Activated B cell treated with CpG ODN at 0.5 μM for 24 hours (primary cell): ENCODE measurements at regions not wholly inside any gene's neighbourhood (a gene's known extent, or its start where the extent isn't known, plus 50 kb on each side); places are given as distances from the start of the nearest gene placed in this dataset.

Experiments
- ATAC-seq: fragments of 200-7000 bp; cut with Tn5 transposase; one replicate; pipeline ENCODE4 v1.10.0; 2021; ENCODE audit warnings: low read depth, mild to moderate bottlenecking, moderate library complexity
- CTCF ChIA-PET: fragments of 350-600 bp; sonication (Branson Sonifier 250); formaldehyde crosslinking; loops from one replicate; lab custom pipeline; 2021; ENCODE audit warnings: antibody characterized with exemption; lab: Charles Lee
- POLR2A ChIA-PET: fragments of 350-600 bp; sonication (Branson Sonifier 250); formaldehyde crosslinking; loops from one replicate; lab custom pipeline; 2021; ENCODE audit warnings: antibody characterized with exemption; lab: Charles Lee
- DNase-seq: peaks from one replicate; pipeline ENCODE4 v3.0.0; 2022
- H3K27ac Mint-ChIP-seq: one replicate; pipeline ENCODE4 v1.8.0; 2020; ENCODE audit warnings: mixed read lengths
- H3K27me3 Mint-ChIP-seq: one replicate; pipeline ENCODE4 v1.8.0; 2021; ENCODE audit warnings: mixed read lengths
- H3K36me3 Mint-ChIP-seq: one replicate; pipeline ENCODE4 v1.8.0; 2021; ENCODE audit warnings: low read depth, mixed read lengths
- H3K4me1 Mint-ChIP-seq: one replicate; pipeline ENCODE4 v1.8.0; 2021; ENCODE audit warnings: mixed read lengths
- H3K4me3 Mint-ChIP-seq: one replicate; pipeline ENCODE4 v1.8.0; 2020; ENCODE audit warnings: mild to moderate bottlenecking, mixed read lengths
- H3K9me3 Mint-ChIP-seq: one replicate; pipeline ENCODE4 v1.8.0; 2020; ENCODE audit warnings: mixed read lengths
- CTCF ChIP-seq: fragments of 200-600 bp; IDR thresholded peaks from one replicate; pipeline ENCODE4 v1.8.0; 2022; ENCODE audit warnings: antibody characterized with exemption, mild to moderate bottlenecking
- intact Hi-C: fragments of 100-400 bp; cut with micrococcal nuclease; formaldehyde crosslinking; loops from one replicate; pipeline ENCODE4 v1.15.1; 2024

GRCh38 chr2:58715344-58715743 lies 474.2 kb upstream of the FANCL start:
- Mint-ChIP-seq H3K36me3 (no peaks in the 10 kb centered on the region), H3K4me3 (no peak overlapping the region), H3K4me1 (no peaks in the 10 kb centered on the region), H3K27me3 (peaks cover 5% of the 10 kb centered on the region), H3K27ac (no peak overlapping the region), H3K9me3 (no peaks in the 10 kb centered on the region)
- intact Hi-C loops = no loop called here
- DNase-seq = no peak
- no peak for TF ChIP-seq CTCF
- ChIA-PET CTCF (no interaction called here), POLR2A (no interaction called here)
- ATAC-seq = no peak

DNA sequence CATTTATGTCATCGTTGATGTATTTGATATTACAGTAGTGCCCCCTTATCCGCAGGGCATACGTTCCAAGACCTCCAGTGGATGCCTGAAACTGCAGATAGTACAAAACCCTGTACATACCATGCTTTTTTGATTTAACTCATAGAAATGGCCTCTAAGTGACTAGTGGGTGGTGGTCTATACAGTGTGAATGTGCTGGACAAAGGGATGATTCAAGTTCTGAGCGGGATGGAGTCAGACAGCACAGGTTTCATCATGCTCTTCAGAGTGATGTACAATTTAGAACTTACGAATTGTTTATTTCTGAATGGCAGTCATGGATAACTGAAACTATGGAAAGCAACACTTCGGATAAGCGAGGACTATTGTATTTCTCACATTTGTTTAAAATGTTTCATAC lies 473.1 kb upstream of the FANCL start:
- ATAC-seq = no peak

DNA sequence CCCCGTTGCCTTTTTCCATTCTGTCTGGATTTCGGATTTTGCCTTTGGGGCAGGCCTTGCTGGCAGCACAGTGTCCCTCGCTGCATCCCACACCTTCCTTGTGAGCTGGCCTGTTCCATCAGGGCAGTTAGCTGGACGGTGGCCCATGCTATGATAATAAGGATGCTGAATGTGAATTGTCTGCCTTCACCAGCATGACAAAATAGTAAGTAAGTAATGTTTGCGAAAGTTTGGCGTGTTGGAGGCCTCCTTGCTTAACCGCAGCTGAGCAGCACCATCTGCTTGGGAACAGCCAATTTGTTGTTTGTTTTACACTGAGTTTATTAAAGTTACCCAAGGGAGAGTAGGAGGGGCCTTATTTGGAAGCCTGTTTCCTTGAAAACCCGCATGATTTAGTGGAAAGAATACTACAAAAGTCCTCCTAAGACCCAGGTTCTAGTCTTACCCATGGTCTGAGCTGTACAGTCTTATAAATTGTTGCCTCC lies 469.7 kb upstream of the FANCL start:
- no peaks in the 10 kb centered on the region for H3K36me3 Mint-ChIP-seq
- H3K27ac Mint-ChIP-seq = no peak overlapping the region
- ATAC-seq = no peak
- intact Hi-C loops = no loop called here
- no peak for DNase-seq
- no peaks in the 10 kb centered on the region for H3K9me3 Mint-ChIP-seq
- no peaks in the 10 kb centered on the region for H3K4me1 Mint-ChIP-seq
- ChIA-PET CTCF (no interaction called here), POLR2A (no interaction called here)
- no peak overlapping the region for H3K4me3 Mint-ChIP-seq
- no peak for TF ChIP-seq CTCF
- peaks cover 5% of the 10 kb centered on the region for H3K27me3 Mint-ChIP-seq

More for the DNA sequence above, 473.1 kb upstream of the FANCL start:
- TF ChIP-seq CTCF = no peak
- no peak overlapping the region for H3K27ac Mint-ChIP-seq
- no peak for DNase-seq
- H3K4me1 Mint-ChIP-seq = no peaks in the 10 kb centered on the region
- H3K4me3 Mint-ChIP-seq = no peak overlapping the region
- no peaks in the 10 kb centered on the region for H3K36me3 Mint-ChIP-seq
- ChIA-PET CTCF (no interaction called here), POLR2A (no interaction called here)
- peaks cover 3% of the 10 kb centered on the region for H3K27me3 Mint-ChIP-seq
- H3K9me3 Mint-ChIP-seq = no peaks in the 10 kb centered on the region
- intact Hi-C loops = no loop called here

GRCh38 chr2:58709687-58710354 lies 468.7 kb upstream of the FANCL start:
- no peaks in the 10 kb centered on the region for H3K4me1 Mint-ChIP-seq
- no peak for ATAC-seq
- TF ChIP-seq CTCF = no peak
- no peaks in the 10 kb centered on the region for H3K9me3 Mint-ChIP-seq
- no peak for DNase-seq
- H3K27me3 Mint-ChIP-seq = peaks cover 5% of the 10 kb centered on the region
- intact Hi-C loops = no loop called here
- no peak overlapping the region for H3K4me3 Mint-ChIP-seq
- CTCF ChIA-PET = no interaction called here
- POLR2A ChIA-PET = no interaction called here
- no peaks in the 10 kb centered on the region for H3K36me3 Mint-ChIP-seq
- no peak overlapping the region for H3K27ac Mint-ChIP-seq

DNA sequence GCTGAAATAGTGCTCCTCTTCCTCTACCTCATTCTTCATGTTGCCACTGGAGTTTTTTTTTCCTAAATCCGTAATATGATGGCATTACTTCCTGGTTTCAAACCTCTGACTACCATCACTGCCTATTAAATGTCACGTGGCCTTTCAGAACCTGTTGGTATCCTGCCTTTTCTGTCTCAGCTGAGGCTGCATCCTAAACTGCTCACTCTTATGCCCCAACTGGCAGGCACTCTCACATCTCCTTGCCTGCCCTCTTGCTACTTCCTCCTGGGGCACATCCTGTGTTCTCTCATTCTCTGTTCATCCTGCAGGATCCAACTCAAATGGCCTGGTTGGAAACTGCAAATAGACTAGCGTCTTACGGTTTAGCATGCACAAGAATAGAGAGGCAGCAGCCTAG lies 468.1 kb upstream of the FANCL start:
- H3K4me1 Mint-ChIP-seq = no peaks in the 10 kb centered on the region
- H3K27ac Mint-ChIP-seq = no peak overlapping the region
- CTCF ChIA-PET = no interaction called here

More for the DNA sequence above, 468.1 kb upstream of the FANCL start:
- ATAC-seq (no peak), DNase-seq (no peak)
- no peak for TF ChIP-seq CTCF
- Mint-ChIP-seq H3K9me3 (no peaks in the 10 kb centered on the region), H3K27me3 (peaks cover 5% of the 10 kb centered on the region), H3K4me3 (no peak overlapping the region), H3K36me3 (no peaks in the 10 kb centered on the region)
- intact Hi-C loops = no loop called here
- POLR2A ChIA-PET = no interaction called here
